HG03175 (cell line): ENCODE measurements at regions not wholly inside any gene's neighbourhood (a gene's known extent, or its start where the extent isn't known, plus 50 kb on each side); places are given as distances from the start of the nearest gene placed in this dataset.

ENCODE experiments used
- ATAC-seq: cut with Tn5 transposase; IDR thresholded peaks from one replicate; pipeline ENCODE4 v1.9.1; 2021; ENCODE audit warnings: mild to moderate bottlenecking, moderate library complexity; ENCODE audit not compliant: unreplicated experiment

- ATAC-seq, result no peak
These were observed 180.6 kb upstream of the SH3BP4 start for GRCh38 chr2:234771176-234771575.

- no peak for ATAC-seq
These were observed 181.1 kb upstream of the SH3BP4 start for GRCh38 chr2:234770715-234771141.

- no peak for ATAC-seq
These were observed 181.7 kb upstream of the SH3BP4 start for GRCh38 chr2:234770031-234770506.

GRCh38 chr2:234768608-234769196 is 183.1 kb upstream of the SH3BP4 start:
- ATAC-seq, result no peak

GRCh38 chr2:234765279-234765678 is 186.5 kb upstream of the SH3BP4 start:
- no peak for ATAC-seq

- ATAC-seq, result no peak
These were observed 187.4 kb upstream of the SH3BP4 start for GRCh38 chr2:234764372-234764771.

GRCh38 chr2:234763002-234763873 is 188.6 kb upstream of the SH3BP4 start:
- ATAC-seq, result no peak

GRCh38 chr2:234761910-234762309 is 189.9 kb upstream of the SH3BP4 start:
- no peak for ATAC-seq

GRCh38 chr2:234754126-234754525 is 197.7 kb upstream of the SH3BP4 start:
- no peak for ATAC-seq

GRCh38 chr2:234753701-234754100 is 198.1 kb upstream of the SH3BP4 start:
- ATAC-seq, result no peak

GRCh38 chr2:234752966-234753365 is 198.9 kb upstream of the SH3BP4 start:
- ATAC-seq, result no peak

GRCh38 chr2:234751275-234751973 is 200.4 kb upstream of the SH3BP4 start:
- no peak for ATAC-seq

GRCh38 chr2:234747833-234748559 is 203.8 kb upstream of the SH3BP4 start:
- ATAC-seq, result no peak

- no peak for ATAC-seq
These were observed 204.8 kb upstream of the SH3BP4 start for GRCh38 chr2:234747032-234747431.

- no peak for ATAC-seq
These were observed 206.5 kb upstream of the SH3BP4 start for GRCh38 chr2:234745347-234745746.

- ATAC-seq, result no peak
These were observed 209.8 kb upstream of the SH3BP4 start for GRCh38 chr2:234741976-234742375.

GRCh38 chr2:234739061-234739460 is 212.8 kb upstream of the SH3BP4 start:
- ATAC-seq, result no peak

- no peak for ATAC-seq
These were observed 216.0 kb upstream of the SH3BP4 start for GRCh38 chr2:234735829-234736228.

- ATAC-seq, result no peak
These were observed 217.8 kb upstream of the SH3BP4 start for GRCh38 chr2:234733795-234734600.

GRCh38 chr2:234733093-234733489 is 218.7 kb upstream of the SH3BP4 start:
- ATAC-seq, result no peak
